ENCODE measurements at regions not wholly inside any gene's neighbourhood (a gene's known extent, or its start where the extent isn't known, plus 50 kb on each side); places are given as distances from the start of the nearest gene placed in this dataset.

DNA sequence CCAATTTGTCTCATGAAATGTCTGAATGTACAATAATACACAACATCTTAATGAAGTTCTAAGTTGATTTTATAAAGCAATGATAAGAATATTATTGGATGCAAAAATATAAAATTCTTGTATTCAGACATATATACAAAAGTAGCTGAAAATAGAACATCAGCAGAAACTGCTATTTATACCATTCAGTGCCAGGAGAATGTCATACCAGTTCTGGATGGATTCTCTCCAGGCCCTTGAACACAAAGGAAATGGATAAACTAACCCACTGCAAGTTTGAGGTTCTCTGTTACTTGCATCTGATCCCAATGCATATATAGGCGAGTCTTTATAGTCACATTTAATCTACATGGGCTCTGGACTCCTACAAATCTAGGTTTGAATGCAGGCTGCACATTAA, 126.3 kb upstream of the KLF3 start:
- TF ChIP-seq, protein P1, sequence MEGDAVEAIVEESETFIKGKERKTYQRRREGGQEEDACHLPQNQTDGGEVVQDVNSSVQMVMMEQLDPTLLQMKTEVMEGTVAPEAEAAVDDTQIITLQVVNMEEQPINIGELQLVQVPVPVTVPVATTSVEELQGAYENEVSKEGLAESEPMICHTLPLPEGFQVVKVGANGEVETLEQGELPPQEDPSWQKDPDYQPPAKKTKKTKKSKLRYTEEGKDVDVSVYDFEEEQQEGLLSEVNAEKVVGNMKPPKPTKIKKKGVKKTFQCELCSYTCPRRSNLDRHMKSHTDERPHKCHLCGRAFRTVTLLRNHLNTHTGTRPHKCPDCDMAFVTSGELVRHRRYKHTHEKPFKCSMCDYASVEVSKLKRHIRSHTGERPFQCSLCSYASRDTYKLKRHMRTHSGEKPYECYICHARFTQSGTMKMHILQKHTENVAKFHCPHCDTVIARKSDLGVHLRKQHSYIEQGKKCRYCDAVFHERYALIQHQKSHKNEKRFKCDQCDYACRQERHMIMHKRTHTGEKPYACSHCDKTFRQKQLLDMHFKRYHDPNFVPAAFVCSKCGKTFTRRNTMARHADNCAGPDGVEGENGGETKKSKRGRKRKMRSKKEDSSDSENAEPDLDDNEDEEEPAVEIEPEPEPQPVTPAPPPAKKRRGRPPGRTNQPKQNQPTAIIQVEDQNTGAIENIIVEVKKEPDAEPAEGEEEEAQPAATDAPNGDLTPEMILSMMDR (IDR thresholded peaks at IDR 0.05; ENCODE audit: low read length): no peak
- no peak for TF ChIP-seq EZH2 (IDR thresholded peaks at IDR 0.05; ENCODE audit: borderline replicate concordance, low read length)

Data from OCI-LY1 (cell line).